Tongue (tissue), 1 donor: ENCODE measurements at regions not wholly inside any gene's neighbourhood (a gene's known extent, or its start where the extent isn't known, plus 50 kb on each side); places are given as distances from the start of the nearest gene placed in this dataset.

Source experiments
- DNase-seq: peaks from one replicate; pipeline ENCODE4 v3.0.0-alpha.2; 2015

DNA sequence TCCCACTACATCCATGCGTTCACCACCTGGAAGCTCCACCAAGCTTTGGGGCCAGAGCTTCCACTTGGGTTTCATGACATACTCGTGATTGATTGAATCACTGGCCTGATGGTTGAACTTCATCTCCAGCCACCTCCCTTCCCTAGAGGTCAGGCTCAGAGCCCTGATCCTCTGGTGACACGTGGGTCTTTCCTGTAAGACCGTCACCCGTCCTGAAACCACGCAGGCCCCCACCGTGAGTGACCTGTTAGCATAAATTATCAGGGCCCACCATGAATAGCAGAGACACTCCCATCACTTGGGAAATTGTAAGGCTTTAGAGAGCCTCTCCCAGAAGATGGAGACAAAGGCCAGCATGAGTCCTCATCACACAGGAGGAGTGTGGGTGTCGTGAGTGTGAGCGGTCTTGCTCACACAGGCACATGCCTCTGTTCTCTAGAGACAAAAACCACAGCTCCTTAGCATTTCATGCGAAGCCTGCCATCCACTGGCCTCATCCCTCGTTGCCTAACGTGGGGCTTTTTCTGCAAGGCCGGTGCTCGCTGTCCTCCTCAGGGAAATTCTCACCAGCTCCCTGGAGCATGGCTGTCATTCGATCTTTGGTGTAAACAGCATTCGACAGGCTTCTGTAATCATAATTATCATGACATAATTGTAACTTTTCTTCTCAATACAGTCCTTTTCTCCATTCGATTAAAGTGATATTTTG lies 65.1 kb upstream of the DUSP22 start:
- no peak for DNase-seq

DNA sequence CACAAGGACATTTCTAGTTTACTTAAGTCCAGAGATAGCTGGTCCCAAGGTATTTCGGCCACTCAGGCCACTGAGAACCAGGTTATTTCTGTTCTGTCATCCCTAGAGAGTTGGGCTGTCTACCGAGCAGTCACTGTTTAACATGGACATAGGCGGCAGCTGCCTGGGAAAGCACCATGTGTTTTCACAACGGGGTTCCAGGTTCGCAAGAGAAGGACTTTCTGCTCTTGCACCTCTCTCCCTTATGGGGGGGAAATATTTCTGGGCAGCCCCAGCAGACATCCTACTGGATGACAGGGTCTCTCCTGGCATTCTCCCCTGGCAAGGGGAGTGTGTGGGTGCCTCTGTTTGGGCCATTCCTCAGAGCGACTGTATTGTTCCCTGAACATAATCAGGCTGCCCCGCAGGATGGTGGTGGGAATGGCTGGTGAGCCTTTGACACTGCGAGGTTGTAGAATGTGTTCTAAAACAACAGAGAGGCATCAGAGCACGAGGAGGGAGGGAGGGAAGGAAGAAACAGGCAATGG lies 64.4 kb upstream of the DUSP22 start:
- DNase-seq: no peak

DNA sequence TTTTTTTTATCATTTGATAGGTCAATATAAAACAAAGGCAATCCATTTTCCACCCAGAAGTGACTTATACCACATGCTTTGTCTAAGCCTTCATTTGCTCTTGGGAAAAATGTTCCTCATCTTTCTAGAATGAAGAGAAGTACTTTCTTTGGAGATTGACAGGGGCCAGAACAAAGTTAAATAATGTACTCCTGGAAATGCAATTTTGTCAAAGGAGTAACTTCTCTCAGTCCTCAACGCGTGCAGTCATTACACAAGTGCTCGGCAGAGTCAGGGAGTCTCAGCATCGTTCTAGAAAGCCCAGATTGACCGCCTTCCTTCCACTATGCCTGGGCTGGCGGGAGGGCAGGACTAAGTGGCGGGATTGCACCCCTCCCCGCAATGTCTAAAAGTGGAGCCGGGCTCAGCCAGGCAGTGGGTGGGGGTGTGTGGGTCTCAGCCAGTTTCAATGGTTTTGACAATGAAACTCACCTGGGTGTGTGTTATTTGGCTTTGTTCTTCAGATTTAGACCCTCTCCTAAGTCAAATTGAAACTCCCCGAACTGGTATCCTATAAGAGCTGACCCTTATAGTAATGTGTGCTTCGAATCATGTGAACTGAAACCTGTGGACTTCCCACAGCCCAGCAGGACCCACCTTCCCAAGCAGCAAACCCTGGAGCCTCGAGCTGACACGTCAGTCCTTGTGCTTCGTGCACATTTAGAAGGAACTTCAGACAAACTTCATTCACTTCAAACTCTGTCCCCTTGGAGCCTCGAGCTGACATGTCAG lies 63.2 kb upstream of the DUSP22 start:
- no peak for DNase-seq

DNA sequence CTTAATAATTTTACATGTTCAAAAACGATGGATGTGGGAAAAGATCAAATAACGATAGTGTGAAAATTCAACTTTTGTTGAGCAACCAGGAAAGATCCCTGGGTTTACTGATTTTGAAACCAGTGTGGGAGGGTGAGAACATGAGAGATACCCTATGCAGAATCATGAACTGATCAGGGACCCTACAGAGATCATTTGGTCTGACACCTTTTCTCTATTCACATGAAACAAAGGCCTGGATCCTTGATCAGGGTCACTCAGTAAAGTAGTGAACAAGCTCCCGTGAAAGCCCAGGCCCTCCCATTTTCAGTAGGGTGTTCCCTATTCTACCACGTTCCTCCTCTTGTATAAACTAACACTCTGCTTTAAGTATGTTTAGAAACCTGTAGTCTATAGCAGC lies 60.5 kb upstream of the DUSP22 start:
- no peak for DNase-seq

DNA sequence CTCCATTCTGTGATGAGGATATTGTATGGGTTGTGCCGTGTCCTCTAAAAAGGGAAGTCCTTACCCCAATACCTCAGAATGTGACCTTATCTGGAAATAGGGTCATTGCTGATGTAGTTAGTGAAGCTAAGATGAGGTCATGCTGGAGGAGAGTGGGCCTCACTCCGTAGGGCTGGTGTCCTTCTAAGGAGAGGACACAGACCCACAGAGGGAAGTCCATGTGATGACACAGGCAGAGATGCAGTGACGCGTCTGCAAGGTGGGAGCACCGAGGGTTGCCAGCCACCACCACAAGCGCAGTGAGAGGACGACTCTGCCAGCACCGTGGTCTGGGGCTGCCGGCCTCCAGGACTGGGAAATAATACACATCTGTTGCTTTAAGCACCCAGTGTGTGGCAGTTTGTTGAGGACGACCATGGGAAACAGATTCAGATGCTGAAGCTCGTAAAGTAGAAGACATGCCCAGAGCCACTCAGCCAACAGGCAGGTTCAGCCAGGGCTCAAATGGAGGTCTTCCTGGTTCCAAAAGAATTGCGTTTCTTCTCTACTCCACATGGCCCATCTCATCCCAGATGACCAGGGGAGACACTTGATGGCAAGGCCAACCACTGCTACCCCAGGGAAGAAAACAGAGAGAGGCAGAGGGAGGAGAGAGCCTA lies 59.2 kb upstream of the DUSP22 start:
- no peak for DNase-seq

DNA sequence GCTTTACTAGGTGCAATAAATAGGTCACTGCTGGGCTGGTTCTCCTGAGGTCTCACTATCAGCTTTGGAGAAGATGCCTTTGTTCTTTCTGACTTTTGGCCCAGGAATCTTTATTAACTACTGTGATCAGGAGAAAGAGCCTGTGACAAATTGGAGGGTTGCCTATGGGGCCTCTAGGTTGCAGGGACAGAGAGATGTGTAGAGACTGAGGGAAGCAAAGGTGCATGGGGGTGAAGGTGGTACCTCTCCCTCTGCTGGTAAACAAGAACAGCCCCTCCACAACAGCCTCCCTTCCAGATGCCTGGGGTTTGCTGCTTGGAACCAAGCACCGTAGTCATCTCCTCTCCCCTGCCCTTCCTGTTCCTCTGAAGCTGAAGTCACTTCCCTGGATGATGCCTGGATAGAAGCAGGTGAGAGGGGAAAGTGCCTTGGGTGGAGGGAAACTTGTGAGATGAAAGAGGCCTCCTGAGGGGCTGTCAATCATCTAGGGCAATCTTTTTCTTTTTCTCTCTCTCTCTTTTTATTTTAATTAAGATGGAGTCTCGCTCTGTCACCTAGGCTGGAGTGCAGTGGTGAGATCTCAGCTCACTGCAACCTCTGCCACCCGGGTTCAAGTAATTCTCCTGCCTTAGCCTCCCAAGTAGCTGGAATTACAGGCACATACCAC lies 57.4 kb upstream of the DUSP22 start:
- DNase-seq: no peak

DNA sequence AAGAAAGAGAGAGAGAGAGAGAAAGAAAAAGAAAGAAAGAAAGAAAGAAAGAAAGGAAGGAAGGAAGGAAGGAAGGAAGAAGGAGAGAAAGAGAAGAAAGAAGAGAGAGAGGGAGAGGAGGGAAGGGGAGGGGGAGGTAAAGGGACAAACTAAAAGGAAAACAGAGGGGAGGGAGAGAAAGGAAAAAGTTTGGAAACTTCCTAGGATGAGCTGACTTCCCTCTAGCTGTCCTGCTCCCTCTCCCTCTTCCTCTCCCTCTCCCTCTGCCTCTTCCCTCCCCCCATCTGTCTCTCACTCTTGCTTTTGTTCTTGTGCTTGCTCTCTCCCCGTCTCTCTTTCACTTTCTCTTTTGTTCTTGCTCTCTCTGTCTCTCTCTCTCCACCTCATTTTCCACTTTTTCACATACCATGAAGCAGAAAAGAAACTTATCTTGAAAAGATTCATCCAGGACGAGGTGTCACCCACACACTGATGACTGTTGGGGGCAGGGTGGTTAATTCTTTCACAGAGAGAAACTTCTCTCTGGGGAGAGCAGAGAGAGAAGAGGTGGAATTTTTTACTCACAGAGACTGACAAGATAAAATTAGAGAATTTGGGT lies 56.4 kb upstream of the DUSP22 start:
- peak; percentile 41 for DNase-seq

DNA sequence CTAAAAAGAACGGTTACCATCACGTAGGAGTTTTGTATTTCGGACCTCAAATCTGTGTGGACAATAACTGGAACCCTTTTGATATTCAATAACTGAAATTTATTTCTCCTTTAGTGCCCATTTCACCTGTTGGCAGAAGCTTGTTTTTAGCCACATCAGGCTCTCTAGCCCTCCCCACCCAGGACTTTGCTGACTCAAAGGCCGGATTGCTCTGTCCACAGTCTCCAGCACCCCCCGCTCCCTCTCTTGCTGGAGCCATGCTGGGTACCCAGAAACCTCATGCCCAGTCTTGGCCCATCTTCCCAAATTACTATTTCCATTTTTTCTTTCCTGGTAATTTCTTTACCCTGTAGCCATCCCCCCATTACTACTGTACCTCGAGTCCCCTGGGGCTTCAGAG lies 55.8 kb upstream of the DUSP22 start:
- DNase-seq: no peak

- no peak for DNase-seq
These were observed 52.1 kb upstream of the DUSP22 start for GRCh38 chr6:240151-240550.

DNA sequence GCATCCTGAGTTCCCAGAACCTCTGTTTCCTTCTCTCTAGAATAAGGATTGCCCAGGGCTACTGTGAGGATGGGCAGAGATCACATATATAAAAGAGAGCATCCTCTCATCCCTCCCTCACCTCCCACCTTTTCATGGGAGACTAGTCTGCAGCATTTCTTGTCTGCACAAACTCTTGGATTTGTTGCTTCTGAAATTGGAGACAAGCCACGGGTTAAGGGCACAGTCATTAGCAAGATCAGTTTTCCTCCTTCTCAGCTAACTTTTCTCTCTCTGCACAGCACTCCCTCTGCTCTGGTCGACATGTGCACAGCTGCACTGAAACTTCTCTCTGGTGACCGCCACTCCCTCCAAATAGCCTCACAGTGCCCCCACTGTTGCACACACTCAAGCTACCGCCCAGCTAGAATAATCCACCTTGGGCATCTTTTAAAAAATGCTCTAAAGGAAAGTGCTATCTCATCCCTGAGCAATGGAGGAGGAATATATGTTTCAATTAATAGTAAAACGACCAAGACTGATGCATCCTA lies 50.9 kb upstream of the DUSP22 start:
- DNase-seq: peak; percentile 27
